GM19025 (cell line): ENCODE measurements at regions not wholly inside any gene's neighbourhood (a gene's known extent, or its start where the extent isn't known, plus 50 kb on each side); places are given as distances from the start of the nearest gene placed in this dataset.

ENCODE experiments used
- ATAC-seq: cut with Tn5 transposase; IDR thresholded peaks from one replicate; pipeline ENCODE4 v1.9.1; 2021; ENCODE audit warnings: mild to moderate bottlenecking, low read depth, moderate library complexity; ENCODE audit not compliant: unreplicated experiment

DNA sequence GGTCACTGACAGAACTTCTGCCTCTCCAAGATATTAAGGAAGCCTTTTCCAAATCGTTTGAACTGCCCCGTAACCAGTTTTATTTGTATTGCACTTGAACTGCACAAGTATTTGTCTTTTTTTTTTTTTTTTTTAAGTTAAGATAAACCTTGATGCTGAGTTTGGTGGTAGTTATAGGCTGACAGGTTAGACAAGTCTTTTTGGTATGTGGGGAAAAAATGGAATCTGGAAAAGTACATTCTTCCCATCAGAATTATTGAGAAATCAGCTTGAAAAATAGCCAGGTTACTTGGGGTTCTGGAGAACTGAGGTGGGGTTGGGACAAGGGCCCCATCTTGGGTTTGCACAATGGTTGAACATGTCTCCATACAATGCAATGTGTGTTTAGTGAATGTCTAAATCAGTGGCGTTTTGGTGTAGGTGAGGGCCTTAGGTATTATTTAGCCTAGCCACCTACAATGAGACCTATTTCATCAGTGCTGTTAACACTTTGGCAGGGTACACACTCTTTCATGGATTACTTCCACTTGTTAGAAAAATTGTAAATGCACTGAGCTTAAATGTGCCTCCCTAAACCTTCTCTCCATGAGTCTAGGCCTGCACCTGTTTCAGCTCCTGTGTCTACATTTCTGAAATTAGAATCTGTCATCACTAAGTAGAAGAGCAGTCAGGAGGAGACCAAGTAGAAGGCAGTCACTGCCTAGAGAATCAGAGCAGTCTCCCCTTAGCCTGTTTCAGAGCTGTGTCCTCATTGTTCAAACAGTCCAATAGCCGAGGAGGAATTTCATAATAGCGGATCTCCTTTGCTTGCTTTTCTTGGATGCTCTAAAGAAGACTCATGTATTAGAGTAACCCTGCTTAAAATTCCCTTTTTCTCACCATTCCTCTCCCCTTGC lies 140.0 kb upstream of the HMHB1 start:
- ATAC-seq, result no peak

- no peak for ATAC-seq
Observed at GRCh38 chr5:143671021-143671420, 140.9 kb upstream of the HMHB1 start.

GRCh38 chr5:143665866-143666265 lies 146.1 kb upstream of the HMHB1 start:
- ATAC-seq, result no peak

- no peak for ATAC-seq
Observed at GRCh38 chr5:143664623-143665022, 147.3 kb upstream of the HMHB1 start.

DNA sequence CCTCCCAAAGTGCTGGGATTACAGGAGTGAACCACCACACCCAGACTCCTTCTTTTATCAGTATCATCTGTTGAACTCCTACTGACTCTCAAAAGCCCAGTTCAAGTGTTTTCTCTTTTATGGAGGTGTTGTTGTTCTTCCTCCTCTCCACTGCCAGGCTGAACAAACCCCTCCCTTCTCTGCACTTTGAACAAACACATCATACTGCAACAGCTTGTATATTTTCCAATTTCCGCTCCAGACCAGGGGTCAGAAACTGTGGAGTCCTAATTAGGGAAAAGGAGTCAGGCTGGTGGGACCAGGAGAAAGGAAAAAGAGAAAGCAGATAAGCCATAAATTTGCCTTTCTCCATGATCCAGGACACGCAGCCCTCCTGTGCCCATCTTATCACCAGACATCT lies 148.1 kb upstream of the HMHB1 start:
- ATAC-seq, result no peak

- ATAC-seq, result no peak
Observed at GRCh38 chr5:143662020-143662419, 149.9 kb upstream of the HMHB1 start.

DNA sequence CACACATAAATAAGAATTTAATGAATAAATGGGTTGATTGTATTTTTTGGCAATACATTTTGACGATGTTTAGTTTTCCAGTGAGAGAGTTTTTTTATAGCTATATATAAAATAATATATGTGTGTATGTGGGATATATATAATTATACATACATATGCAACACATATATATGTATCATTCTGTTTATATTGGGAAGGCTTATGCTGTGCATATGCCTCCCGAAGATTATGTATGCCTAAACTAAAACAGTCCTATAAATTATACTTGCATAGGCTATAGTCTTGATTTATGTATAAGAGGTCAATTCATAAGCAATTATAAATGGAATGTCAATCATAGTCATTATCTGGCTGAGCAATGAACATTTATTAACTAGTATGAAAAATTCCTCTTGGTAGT lies 151.3 kb upstream of the HMHB1 start:
- no peak for ATAC-seq

DNA sequence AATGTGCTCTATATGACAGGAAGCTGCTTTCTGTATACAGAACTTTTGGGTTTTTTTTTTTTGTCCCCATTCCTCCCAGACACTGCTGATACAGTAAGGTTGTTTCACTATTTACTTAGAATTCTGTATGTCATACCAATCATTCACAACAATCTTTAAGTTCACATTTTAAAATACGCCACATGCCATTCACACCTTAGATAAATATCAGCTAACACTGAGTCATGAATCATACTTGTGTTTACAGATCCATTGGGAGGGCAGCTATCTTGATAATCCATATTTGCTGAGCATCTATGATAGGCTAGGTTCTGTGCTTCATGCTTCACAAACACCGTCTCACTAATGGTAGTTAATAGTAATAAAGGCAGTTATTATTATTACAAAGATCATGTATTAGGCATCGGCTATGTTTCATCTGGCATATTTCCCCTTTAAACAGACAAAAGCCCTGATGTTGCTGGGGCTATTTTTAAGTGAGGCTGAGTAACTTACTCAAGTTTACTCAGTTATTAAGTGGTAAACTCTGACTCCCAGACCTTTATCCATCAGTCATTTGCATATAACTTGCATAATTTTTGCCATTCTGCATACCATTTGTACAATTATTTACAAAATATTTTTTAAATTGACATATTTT lies 152.2 kb upstream of the HMHB1 start:
- ATAC-seq, result no peak

GRCh38 chr5:143658956-143659355 lies 153.0 kb upstream of the HMHB1 start:
- ATAC-seq, result no peak

GRCh38 chr5:143657647-143658285 lies 154.2 kb upstream of the HMHB1 start:
- no peak for ATAC-seq

DNA sequence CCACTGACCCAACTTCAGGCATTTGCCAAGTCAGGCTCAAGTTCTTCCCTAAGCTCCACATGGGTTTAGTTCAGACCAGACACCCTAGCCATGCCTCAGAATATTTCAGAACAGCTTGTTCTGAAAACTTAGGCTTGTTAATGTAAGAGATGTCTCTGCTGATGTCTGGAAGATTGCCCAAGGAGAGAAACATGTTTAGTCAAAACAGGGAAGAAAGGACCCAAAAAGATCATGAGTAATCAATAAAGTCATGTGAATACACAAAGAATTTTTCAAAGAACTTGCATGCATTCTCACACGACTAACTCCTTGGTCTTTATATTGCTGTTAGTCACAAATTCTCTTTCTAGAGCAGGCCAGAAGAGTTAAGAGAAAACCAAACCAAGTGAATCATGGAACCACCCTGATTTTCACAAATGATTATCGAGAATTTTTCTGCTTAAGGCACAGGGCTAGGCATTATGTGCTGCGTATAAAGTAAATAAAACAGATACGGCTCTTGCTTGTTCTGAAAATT lies 158.1 kb upstream of the HMHB1 start:
- ATAC-seq, result no peak

GRCh38 chr5:143653256-143653655 lies 158.7 kb upstream of the HMHB1 start:
- no peak for ATAC-seq

DNA sequence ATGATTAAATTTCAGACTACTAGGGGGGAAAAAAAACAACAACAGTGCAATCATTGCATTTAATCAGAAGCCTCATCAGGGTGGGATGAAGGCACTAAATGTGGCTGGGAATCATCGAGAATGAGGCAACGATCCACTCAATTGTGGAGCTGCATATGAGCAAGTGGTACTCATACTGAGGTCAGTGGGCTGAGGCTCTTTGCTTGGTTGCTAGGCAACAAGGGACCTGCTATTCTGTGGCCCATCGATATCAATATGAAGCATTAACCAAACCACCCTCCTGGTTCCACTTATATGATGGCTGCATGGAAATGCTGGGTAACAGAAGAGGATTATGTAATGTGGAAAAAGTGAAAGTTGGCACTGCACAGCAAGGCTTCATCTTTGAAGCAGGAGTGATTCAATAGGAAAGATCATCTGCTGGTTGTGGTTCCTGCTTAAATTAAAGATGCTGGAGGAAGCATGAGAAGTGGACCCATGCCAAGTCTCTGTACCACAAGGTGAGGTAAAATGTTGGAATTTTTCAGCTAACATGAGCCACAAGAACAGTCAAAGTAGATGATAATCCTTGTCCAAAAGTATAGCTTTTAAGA lies 159.8 kb upstream of the HMHB1 start:
- ATAC-seq, result no peak

GRCh38 chr5:143649937-143650621 lies 161.9 kb upstream of the HMHB1 start:
- no peak for ATAC-seq

DNA sequence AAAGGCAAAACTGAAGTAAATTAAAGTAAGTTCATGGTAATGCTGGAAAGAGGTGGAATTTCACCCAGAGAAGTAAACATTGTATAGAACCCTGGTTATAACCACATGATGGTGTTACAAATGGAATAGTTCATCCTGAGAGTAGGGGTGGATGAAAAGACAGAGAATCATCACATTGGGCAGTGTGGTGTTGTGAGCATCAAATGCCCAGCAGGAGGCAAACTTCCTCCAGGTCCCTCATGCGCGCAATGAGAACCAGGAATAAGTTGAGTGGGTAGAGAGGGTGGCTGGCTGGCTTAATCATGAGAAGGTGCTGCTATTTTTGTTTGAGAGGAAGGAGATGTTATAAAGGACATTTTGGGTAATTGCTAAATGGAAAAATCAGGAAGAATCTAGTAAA lies 163.3 kb upstream of the HMHB1 start:
- ATAC-seq, result no peak

- no peak for ATAC-seq
Observed at GRCh38 chr5:143646961-143647360, 165.0 kb upstream of the HMHB1 start.

DNA sequence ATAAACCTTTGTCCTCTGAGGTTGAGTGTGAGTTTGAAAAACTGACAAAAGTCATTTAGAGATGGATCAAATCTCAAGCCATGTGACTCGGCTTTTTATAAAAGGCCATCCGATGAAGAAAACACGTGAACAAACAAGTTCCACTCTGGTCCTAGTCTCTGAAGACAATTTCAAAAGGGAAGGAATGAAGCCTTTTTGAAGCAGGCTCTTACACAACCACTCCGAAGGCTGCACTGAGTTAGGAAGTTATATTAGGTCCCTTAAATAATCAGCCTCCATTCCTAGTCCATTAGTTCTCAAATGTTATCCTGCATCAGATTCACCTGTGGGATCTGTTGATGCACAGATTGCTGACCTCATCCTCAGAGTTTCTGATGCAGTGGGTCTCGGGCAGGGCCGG lies 166.6 kb upstream of the HMHB1 start:
- ATAC-seq, result no peak

- ATAC-seq, result no peak
Observed at GRCh38 chr5:143644727-143645126, 167.2 kb upstream of the HMHB1 start.

GRCh38 chr5:143642791-143643190 lies 169.2 kb upstream of the HMHB1 start:
- ATAC-seq, result no peak
